COR-L47 (cell line): ENCODE measurements at regions not wholly inside any gene's neighbourhood (a gene's known extent, or its start where the extent isn't known, plus 50 kb on each side); places are given as distances from the start of the nearest gene placed in this dataset.
"Not testable (repeated sequence)": the region's sequence is repeated elsewhere in the genome, so short reads cannot be mapped to it uniquely, and the experiment has no call there.

ENCODE experiments used
- DNase-seq: peaks from one replicate; lab custom pipeline; 2025; lab: John Stamatoyannopoulos, UW

- DNase-seq = no peak
Observed at GRCh38 chr9:79461712-79462111, 110.1 kb upstream of the TLE4 start.

GRCh38 chr9:79465156-79465555 is 106.6 kb upstream of the TLE4 start:
- no peak for DNase-seq

GRCh38 chr9:79469164-79469563 is 102.6 kb upstream of the TLE4 start:
- DNase-seq = no peak

GRCh38 chr9:79470954-79471353 is 100.8 kb upstream of the TLE4 start:
- DNase-seq = peak; percentile 1

- DNase-seq = peak; percentile 19
Observed at GRCh38 chr9:79471580-79472543, 99.9 kb upstream of the TLE4 start.

GRCh38 chr9:79473704-79474103 is 98.1 kb upstream of the TLE4 start:
- no peak for DNase-seq

GRCh38 chr9:79477241-79477840 is 94.4 kb upstream of the TLE4 start:
- DNase-seq = no peak

GRCh38 chr9:79477955-79478771 is 93.6 kb upstream of the TLE4 start:
- peak; percentile 8 for DNase-seq

- no peak for DNase-seq
Observed at GRCh38 chr9:79480639-79481038, 91.1 kb upstream of the TLE4 start.

- DNase-seq = no peak
Observed at GRCh38 chr9:79481846-79482477, 89.8 kb upstream of the TLE4 start.

GRCh38 chr9:79485258-79485657 is 86.5 kb upstream of the TLE4 start:
- no peak for DNase-seq

- no peak for DNase-seq
Observed at GRCh38 chr9:79489261-79490000, 82.3 kb upstream of the TLE4 start.

- no peak for DNase-seq
Observed at GRCh38 chr9:79490657-79491248, 81.0 kb upstream of the TLE4 start.

GRCh38 chr9:79492092-79493009 is 79.4 kb upstream of the TLE4 start:
- DNase-seq = no peak

- DNase-seq = not testable (repeated sequence)
Observed at GRCh38 chr9:79500196-79500864, 71.4 kb upstream of the TLE4 start.

- no peak for DNase-seq
Observed at GRCh38 chr9:79501546-79501945, 70.2 kb upstream of the TLE4 start.

GRCh38 chr9:79507801-79508200 is 64.0 kb upstream of the TLE4 start:
- no peak for DNase-seq

GRCh38 chr9:79512251-79512650 is 59.5 kb upstream of the TLE4 start:
- no peak for DNase-seq
